ENCODE measurements at regions not wholly inside any gene's neighbourhood (a gene's known extent, or its start where the extent isn't known, plus 50 kb on each side); places are given as distances from the start of the nearest gene placed in this dataset.

GRCh38 chr6:11416099-11416935 lies 121.2 kb upstream of the TMEM170B start (continued):
- TF ChIP-seq STAG1 (CRISPR knock-in tag; IDR thresholded peaks at IDR 0.05), result peak; percentile 61; the same call in 1 of the 2 replicates
- TF ChIP-seq POGZ (CRISPR knock-in tag; IDR thresholded peaks at IDR 0.05), result peak; percentile 34; the same call in 1 of the 2 replicates
- TF ChIP-seq ZMYM4 (CRISPR knock-in tag; IDR thresholded peaks at IDR 0.05), result peak; percentile 72

GRCh38 chr6:11415557-11415956 lies 122.0 kb upstream of the TMEM170B start:
- peaks cover 70% of the 10 kb centered on the region for H3K4me1 ChIP-seq (ENCODE audit: insufficient read depth, low read length)
- ATAC-seq (no peak), FAIRE-seq (no peak), DNase-seq (ENCODE audit: low spot score) (no peak)
- no peaks in the 10 kb centered on the region for H3K27me3 ChIP-seq (ENCODE audit: control insufficient read depth in 1 of 2, insufficient read depth in 2 of 2, low read length in 2 of 2)
- 96% methylated on average over 7 of the region's 7 CpGs for WGBS (ENCODE audit: low lambda C conversion rate)
- no peaks in the 10 kb centered on the region for H3K79me2 ChIP-seq (ENCODE audit: insufficient read depth, low read length)
- ChIA-PET POLR2A (interaction anchor here (1.5 to 1.7 kb wide), 4 partner anchors 15 to 183 kb away, joined by 5 to 7 read pairs (median 5); partner anchors contain the start of gene NEDD9), CTCF (ENCODE audit: low intra/inter-chr PET ratio, low total read pairs) (no interaction called here)
- no TSS peak for BruUV-seq (replicated peaks)
- H2AFZ ChIP-seq (ENCODE audit: low read length), result no peak overlapping the region
- in situ Hi-C loops (cut with HindIII; ENCODE audit: extremely low pct_ligation_motif_present, low pct_unique_long_range_greater_than_20kb) (no loop called here), intact Hi-C loops (cut with micrococcal nuclease; ENCODE audit: unreplicated experiment) (no loop called here)
- no peak overlapping the region for H3K4me2 ChIP-seq (ENCODE audit: low read depth, low read length)
- no peak overlapping the region for H3K4me3 ChIP-seq (replicated peaks in 1 of 3; ENCODE audit: insufficient read depth in 1 of 3, low read depth in 2 of 3, low read length in 3 of 3)
- TF ChIP-seq, protein P1, sequence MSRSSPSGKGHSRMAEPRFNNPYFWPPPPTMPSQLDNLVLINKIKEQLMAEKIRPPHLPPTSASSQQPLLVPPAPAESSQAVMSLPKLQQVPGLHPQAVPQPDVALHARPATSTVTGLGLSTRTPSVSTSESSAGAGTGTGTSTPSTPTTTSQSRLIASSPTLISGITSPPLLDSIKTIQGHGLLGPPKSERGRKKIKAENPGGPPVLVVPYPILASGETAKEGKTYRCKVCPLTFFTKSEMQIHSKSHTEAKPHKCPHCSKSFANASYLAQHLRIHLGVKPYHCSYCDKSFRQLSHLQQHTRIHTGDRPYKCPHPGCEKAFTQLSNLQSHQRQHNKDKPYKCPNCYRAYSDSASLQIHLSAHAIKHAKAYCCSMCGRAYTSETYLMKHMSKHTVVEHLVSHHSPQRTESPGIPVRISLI (CRISPR knock-in tag; IDR thresholded peaks at IDR 0.05; ENCODE audit: borderline replicate concordance), result 0 out of 2 replicates have a peak, but pooled peaks have one; percentile 20
- peak; percentile 78 for TF ChIP-seq ZNF121 (CRISPR knock-in tag; IDR thresholded peaks at IDR 0.05)
- TF ChIP-seq MAZ (IDR thresholded peaks at IDR 0.05; ENCODE audit: borderline replicate concordance, low read depth, low read length), result no peak
- no peak for TF ChIP-seq MAZ (CRISPR knock-in tag; IDR thresholded peaks at IDR 0.05; ENCODE audit: low read depth)
- H3K36me3 ChIP-seq (replicated peaks in 1 of 2; ENCODE audit: control insufficient read depth in 1 of 2, insufficient read depth in 2 of 2, low read length in 2 of 2), result no peaks in the 10 kb centered on the region
- H3K27ac ChIP-seq (ENCODE audit: extremely low read length, insufficient read depth, low read length), result peak overlapping the region; percentile 44
- H3K9ac ChIP-seq (ENCODE audit: insufficient read depth, low read depth, low read length), result no peak overlapping the region
- H3K9me3 ChIP-seq (ENCODE audit: low read length), result no peaks in the 10 kb centered on the region
- no peaks in the 10 kb centered on the region for H4K20me1 ChIP-seq (ENCODE audit: insufficient read depth, low read length)

Measured in HepG2 (cell line).